ENCODE measurements at regions not wholly inside any gene's neighbourhood (a gene's known extent, or its start where the extent isn't known, plus 50 kb on each side); places are given as distances from the start of the nearest gene placed in this dataset.

DNA sequence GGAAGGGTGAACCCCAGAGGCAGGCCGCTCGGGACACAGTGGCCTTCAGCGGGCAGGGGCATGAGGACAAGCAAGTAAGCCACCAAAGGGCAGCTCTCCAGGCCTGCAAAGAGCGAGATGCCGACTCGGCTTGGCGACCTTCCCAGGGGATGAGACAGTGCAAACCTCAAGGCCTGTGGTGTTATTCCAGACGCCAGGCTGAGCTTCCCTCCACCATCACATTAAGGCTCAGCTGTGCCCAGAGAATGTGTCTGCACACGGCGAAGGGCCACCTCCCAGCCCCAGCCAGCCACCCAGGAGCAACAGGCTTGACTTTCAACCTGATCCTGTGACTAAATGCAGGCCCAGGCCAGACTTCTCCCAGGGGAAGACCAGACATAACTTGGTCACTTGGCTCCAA is 251.4 kb downstream of the SOX9 start:
- TF ChIP-seq EZH2 (IDR thresholded peaks at IDR 0.05; ENCODE audit: borderline replicate concordance, low read depth, low read length, poor library complexity, severe bottlenecking) = no peak
- TF ChIP-seq, protein P1, sequence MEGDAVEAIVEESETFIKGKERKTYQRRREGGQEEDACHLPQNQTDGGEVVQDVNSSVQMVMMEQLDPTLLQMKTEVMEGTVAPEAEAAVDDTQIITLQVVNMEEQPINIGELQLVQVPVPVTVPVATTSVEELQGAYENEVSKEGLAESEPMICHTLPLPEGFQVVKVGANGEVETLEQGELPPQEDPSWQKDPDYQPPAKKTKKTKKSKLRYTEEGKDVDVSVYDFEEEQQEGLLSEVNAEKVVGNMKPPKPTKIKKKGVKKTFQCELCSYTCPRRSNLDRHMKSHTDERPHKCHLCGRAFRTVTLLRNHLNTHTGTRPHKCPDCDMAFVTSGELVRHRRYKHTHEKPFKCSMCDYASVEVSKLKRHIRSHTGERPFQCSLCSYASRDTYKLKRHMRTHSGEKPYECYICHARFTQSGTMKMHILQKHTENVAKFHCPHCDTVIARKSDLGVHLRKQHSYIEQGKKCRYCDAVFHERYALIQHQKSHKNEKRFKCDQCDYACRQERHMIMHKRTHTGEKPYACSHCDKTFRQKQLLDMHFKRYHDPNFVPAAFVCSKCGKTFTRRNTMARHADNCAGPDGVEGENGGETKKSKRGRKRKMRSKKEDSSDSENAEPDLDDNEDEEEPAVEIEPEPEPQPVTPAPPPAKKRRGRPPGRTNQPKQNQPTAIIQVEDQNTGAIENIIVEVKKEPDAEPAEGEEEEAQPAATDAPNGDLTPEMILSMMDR (conservative IDR thresholded peaks at IDR 0.05; ENCODE audit: low read depth, low read length) = no peak

Data from A673 (cell line).